ENCODE measurements at regions not wholly inside any gene's neighbourhood (a gene's known extent, or its start where the extent isn't known, plus 50 kb on each side); places are given as distances from the start of the nearest gene placed in this dataset.

GRCh38 chr12:114998118-114998749 is 314.3 kb upstream of the TBX3 start:
- no peak for DNase-seq (ENCODE audit: low spot score)
- no peak for TF ChIP-seq CTCF (IDR thresholded peaks at IDR 0.05)
- Histone ChIP-seq H3K4me3 (no peak overlapping the region), H3K27ac (no peak overlapping the region)

- DNase-seq (ENCODE audit: low spot score), result no peak
- Histone ChIP-seq H3K27ac (no peak overlapping the region), H3K4me3 (no peak overlapping the region)
- TF ChIP-seq CTCF (IDR thresholded peaks at IDR 0.05), result no peak
Observed at GRCh38 chr12:114996382-114996781, 312.4 kb upstream of the TBX3 start.

GRCh38 chr12:114995891-114996290 is 311.9 kb upstream of the TBX3 start:
- Histone ChIP-seq H3K27ac (no peak overlapping the region), H3K4me3 (no peak overlapping the region)
- TF ChIP-seq CTCF (IDR thresholded peaks at IDR 0.05), result no peak
- no peak for DNase-seq (ENCODE audit: low spot score)

GRCh38 chr12:114993165-114993564 is 309.2 kb upstream of the TBX3 start:
- no peak for DNase-seq (ENCODE audit: low spot score)
- TF ChIP-seq CTCF (IDR thresholded peaks at IDR 0.05), result no peak
- Histone ChIP-seq H3K27ac (no peak overlapping the region), H3K4me3 (no peak overlapping the region)

GRCh38 chr12:114992443-114992842 is 308.5 kb upstream of the TBX3 start:
- no peak for TF ChIP-seq CTCF (IDR thresholded peaks at IDR 0.05)
- DNase-seq (ENCODE audit: low spot score), result no peak
- H3K4me3 ChIP-seq, result no peak overlapping the region
- H3K27ac ChIP-seq, result no peak overlapping the region

- Histone ChIP-seq H3K27ac (no peak overlapping the region), H3K4me3 (no peak overlapping the region)
- DNase-seq (ENCODE audit: low spot score), result no peak
- TF ChIP-seq CTCF (IDR thresholded peaks at IDR 0.05), result no peak
Observed at GRCh38 chr12:114990381-114990780, 306.4 kb upstream of the TBX3 start.

GRCh38 chr12:114986849-114987248 is 302.9 kb upstream of the TBX3 start:
- no peak overlapping the region for H3K4me3 ChIP-seq
- H3K27ac ChIP-seq, result no peak overlapping the region
- no peak for TF ChIP-seq CTCF (IDR thresholded peaks at IDR 0.05)
- no peak for DNase-seq (ENCODE audit: low spot score)

Measured in coronary artery (tissue), 2 donors.